Fibroblast of skin of left biceps (primary cell): ENCODE measurements at regions not wholly inside any gene's neighbourhood (a gene's known extent, or its start where the extent isn't known, plus 50 kb on each side); places are given as distances from the start of the nearest gene placed in this dataset.
"Not testable (repeated sequence)": the region's sequence is repeated elsewhere in the genome, so short reads cannot be mapped to it uniquely, and the experiment has no call there.

Experiments
- DNase-seq, 2 experiments: peaks; one replicate each; pipeline ENCODE4 v3.0.0-alpha.2; 2013; ENCODE audit warnings: low read depth in 2 of 2

DNA sequence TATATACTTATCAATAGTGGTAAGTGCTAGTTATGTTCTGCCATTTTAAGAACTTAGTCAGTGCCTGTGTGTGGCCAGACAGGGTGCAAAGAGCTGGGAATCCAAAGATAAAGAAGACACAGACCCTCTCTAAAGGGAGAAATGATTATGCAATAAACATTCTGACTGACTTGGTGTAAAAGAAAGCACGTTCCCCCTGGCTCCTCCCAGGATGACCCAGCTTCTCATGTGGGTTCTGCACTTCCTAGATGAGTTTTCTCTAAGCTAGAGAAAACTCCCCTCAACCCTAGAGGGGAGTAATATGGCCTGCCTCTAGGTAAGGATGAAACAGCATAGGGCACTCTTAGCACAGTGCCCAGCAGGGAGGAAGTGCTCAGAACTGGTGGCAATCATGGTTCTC is 231.2 kb downstream of the VRK1 start:
- no peak for DNase-seq

DNA sequence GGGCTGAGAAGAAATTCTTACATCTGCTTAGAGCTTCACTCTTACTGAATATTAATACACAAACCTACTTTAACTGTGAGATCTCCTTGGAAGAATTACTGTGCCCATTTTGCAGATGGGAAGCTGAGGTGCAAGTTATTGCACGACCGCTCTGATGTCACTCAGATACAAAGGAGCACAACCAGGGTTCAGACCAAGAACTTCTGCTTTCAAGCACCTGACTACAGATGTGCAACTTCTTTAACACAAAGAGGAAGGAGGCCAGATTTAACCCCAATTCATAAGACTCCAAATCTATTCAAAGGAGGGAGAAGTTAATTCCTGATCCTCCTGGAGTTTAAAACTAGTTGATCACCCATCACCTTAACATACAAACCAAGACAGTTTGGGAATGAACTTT is 232.6 kb downstream of the VRK1 start:
- DNase-seq: no peak

DNA sequence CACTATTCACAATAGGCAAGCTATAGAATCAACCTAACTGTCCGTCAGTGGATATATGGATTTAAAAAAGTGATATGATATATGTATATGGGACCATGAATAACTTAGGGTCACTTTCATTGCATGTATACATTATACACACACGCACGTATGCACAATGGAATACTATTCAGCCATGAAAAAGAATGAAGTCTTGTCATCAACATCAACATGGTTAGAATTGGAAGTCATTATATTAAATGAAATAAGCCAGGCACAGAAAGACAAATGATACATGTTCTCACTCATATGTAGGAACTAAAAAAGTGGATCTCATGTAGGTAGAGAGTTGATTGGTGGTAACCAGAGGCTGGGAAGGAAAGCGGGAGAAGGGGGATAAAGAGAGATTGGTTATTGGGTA is 234.3 kb downstream of the VRK1 start:
- DNase-seq: no peak

DNA sequence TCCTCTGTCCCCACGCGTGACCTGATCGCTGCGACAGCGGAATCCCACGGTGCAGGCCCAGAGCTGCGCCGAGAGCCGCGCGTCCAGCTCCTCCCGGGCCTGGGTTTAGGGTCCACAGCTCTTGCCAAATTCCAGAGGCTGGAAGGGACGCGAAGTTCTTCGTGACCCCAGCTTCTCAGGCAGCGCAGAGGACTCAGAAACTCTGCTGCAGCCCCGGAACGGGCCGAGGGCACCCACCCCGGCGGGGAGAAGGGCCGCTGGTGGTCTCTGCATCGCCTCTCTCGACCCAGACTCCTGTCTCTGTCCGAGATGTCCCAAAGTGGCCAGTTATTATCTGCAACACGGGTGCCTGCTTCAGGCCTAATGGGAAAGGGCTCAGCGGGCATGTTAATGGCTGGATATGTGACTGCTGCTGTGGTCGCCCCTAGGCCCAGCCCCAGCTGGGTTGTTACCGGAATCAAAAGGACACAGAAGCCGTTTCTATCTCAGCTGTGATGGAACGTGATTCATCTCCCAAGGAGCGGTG is 236.4 kb downstream of the VRK1 start:
- no peak for DNase-seq

DNA sequence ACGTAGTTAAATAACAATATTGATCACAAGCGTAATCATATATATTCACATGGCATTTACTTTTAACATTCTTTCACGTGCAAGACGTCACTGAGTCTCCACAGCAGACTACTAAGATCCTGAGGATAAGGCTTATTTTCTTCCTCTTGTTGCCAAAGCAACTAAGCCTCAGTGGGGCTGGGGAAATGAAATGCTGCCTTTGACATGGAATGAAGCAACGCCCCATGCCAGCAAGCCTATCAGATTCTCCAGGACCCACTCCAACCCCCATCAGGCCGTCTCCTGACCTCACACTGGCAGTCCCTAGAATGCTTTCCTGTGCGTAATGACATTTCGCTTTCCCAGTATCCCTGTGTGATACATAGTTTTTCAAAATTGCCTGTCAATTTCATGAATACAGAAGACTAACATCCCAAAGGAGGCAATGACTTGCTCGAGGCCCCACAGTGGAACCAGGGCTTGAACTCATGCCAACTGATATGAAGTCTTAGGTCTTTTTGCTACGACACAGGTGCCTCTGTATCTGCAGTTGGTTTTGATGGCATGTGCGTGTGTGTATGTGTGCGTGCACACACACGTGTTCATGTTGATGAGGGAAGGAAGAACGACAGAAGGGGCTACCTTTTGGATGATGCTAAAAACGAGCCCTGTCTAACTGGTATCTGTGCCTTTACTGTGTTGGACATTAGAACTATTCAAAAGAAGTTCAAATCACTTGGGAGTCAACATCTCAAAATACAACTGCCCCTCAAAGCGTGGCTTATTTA is 239.1 kb downstream of the VRK1 start:
- DNase-seq: no peak

DNA sequence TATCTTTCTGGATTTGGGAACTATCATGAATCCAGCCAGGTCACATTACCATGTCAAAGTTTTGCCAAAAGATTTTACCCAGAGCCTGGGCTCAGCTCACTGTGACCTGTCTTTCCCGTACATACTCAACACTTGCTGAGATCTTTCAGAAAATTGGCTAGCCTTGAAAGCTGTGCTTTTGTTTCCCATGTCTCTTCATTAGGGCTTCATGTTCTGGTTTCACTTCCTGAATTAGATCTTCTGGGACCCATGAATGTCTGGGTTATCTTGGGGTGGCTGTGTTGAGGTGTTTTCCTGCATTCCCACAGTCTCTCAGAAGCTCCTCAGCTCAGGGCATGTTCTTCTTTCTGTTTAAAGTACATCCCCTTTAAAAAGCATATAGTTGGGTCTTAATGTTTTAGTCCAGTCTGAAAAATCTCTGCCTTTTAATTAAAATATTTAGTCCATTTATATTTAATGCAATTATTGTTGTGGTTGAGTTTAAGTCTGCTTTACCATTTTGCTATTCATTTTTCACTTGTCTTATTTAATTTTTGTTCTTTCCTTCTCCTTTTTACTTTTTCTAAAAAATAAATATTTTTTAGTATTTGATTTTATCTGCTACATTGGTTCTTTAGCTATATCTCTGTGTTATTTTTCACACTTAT is 242.7 kb downstream of the VRK1 start:
- no peak for DNase-seq

DNA sequence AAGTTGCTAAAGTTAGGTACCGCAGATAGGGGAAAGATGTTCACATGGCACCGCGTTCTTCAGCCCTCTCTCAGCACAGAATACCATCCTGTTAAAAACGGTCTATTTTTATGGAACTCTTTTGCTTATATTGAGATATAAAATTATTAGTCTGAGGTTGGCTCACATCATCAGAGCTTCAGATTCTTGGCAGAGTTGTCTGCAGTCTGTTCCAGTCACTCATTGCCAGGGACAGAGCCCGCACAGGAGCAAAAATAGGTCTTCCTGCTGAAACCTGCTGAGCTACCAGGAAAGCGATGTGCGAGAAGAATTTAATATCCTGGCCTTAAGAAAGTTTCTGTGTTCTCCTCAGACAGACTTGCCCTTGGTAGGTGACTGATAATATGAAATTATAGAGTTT is 249.8 kb downstream of the VRK1 start:
- no peak for DNase-seq

DNA sequence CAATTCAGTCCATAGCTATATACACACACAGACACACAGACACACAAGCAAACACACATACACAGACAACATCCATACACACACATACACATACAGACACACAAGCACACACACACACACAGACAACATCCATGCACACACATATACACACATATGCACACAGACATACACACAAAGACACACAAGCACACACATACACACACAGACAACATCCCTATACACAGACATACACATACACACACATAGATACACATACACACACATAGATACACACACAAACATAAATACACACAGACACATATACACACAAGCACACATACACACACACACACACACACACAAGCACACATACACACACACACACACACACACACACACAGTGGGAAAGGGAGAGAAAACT is 254.8 kb downstream of the VRK1 start:
- DNase-seq: no peak

DNA sequence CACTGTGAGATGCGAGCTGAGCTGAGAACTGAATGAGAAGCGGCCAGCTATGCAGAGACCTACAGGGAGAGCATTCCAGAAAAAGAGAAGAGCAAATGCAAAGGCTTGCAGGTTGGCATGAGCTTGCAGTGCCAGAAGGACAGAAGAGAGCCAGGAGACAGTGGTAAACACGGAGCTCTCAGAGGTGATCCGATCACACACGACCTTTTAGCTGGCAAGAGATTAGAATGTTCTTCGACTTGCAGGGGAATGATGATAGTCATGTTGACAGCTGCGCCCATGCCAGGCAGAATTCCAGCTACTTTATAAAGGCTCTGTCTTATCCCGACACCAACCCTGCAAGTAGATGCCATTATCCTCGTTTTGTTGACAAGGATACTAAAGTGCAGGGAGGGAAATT is 256.8 kb downstream of the VRK1 start:
- no peak for DNase-seq

DNA sequence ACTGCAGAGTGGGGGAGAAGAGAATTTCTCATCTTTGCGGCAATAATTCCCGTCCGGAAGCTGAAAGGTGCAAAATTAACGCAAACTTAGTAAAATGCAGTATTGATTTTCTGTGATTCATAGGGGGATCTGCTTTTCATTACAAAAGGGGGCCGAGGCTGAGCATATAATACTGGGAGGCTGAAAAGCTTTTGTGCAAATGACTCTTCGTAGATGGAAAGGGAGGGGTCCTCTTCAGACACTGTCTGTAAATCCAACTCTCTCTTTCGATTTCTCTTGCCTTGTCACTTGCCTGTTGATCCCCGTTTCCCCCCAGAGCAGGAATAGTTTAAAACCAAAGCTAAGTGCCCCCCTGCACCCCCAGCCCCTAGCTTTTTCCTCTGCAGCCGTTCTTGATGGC is 258.2 kb downstream of the VRK1 start:
- DNase-seq: no peak

DNA sequence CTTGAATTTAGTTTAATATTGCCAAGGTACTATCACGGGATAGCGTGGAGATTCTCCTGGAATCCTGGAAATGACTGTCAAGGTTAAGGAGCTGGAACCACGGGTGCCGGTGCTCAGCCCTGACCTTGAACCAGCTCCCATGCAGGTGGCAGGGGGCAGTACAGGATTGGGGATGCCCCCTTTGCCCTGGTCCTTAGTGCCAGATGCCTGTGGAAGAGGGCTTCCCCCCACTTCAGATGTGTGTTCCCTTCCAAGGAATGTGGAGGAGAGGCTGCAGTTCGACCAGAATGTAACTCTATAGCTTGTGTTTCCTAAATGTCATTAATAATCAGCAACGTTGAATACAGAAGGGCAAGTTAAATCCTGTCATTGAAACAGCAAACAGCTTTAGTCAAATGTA is 258.9 kb downstream of the VRK1 start:
- DNase-seq: no peak

DNA sequence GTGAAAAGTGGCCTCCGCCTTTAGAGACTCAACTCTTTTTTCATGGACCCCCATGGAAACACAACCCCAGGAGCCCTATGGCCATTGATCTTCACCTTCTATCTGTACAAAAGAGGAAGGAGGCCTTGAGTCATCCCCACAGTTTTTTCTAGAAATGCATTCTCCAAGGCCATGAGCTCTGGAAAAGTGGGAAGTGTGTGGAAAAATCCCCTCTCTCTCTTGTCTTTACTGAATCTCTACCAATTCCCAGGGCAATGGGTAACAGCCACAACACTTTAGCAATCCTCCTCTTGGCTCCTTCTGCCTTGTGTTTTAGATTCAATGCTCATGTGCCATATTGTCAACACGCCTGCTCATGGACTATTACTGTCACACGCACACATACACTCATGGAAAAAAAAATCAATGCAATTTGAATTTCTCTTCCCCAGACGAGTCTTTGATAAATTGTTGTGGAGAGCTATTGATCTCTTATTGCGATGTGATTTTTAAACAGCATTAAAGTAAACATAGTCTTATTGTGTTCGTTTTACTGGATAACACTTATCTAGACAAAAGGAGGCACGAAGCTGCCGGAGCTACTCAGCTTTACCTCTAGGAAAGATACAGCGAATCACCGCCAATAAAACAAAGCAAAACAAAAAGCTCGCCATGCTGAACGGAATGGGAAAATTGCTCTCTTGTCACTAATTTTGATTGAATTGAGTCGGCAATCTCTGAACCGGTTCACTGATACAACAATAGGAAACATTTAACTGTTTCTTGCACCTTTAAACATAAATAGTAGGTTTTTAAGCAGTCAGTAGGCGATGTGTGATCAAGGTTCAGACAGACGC is 260.3 kb downstream of the VRK1 start:
- no peak for DNase-seq

DNA sequence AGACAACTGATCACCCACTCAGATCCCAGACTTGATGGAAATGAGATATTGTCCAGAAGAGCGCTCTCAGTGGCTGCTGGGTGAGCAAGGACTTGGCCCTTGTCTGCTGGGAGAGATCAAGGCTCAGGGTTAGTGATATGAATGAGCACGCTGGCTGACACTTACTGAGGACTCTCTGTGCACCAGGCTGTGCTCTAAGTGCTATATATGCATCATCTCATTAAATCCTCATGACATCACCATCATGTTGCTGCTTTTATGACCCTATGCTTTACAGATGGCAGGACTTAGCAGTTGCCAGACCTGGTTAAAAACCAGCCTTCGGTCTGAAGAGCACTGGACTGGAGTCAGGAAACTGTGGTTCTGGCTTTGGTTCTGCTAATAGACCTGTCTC is 260.9 kb downstream of the VRK1 start:
- no peak for DNase-seq

DNA sequence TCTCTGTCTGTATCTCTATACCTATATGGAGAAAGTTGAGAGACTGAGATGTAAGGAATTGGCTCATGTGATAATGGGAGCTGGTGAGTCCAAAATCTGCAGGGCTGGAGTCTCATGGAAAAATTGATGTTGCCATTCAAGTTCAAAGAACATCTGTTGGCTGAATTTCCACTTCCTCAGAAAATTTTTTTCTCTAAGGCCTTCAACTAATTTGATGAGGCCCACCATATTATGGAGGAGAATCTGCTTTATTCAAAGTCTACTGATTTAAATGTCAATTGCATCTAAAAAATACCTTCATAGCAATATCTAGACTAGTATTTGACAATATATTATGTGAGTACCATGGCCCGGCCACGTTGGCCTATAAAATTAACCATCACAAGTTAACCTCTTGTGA is 261.4 kb downstream of the VRK1 start:
- no peak for DNase-seq

DNA sequence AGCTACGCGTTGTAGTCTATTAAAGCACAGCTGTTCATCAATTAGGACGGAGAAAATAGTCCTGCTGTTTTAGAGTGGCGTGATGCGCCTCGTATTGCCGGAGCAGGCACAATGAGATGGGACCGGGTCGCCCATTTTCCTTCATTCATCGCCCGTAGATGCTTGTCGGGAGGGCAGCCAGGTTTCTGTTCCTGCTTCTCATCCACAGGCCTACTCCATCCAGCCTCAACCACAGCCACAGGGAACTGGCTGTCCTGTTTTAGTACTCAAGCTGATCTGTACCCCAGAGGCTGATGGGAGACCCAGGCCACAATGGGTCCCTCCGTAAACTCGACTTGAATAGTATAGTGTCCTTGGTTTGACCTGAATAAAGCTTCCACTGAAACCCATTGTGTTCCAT is 264.0 kb downstream of the VRK1 start:
- no peak for DNase-seq

DNA sequence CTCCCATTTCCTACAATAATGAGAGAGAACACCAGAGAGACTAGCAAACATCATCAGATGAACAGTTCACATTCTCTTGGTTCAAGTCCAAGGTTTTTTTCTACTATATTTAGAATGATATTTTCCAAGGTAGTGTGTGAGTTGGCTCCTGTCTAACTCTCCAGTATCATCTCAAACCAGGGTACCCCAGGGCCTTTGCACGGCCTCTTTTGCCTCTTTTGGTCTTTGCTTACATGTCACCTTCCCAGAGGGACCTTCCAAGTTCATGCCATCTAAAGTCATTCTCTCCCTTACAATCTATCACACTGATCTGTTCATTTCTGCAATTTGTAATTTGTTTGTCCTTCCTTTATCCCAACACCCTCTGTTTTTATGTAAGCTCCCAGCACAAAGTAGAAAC is 264.5 kb downstream of the VRK1 start:
- DNase-seq: no peak

DNA sequence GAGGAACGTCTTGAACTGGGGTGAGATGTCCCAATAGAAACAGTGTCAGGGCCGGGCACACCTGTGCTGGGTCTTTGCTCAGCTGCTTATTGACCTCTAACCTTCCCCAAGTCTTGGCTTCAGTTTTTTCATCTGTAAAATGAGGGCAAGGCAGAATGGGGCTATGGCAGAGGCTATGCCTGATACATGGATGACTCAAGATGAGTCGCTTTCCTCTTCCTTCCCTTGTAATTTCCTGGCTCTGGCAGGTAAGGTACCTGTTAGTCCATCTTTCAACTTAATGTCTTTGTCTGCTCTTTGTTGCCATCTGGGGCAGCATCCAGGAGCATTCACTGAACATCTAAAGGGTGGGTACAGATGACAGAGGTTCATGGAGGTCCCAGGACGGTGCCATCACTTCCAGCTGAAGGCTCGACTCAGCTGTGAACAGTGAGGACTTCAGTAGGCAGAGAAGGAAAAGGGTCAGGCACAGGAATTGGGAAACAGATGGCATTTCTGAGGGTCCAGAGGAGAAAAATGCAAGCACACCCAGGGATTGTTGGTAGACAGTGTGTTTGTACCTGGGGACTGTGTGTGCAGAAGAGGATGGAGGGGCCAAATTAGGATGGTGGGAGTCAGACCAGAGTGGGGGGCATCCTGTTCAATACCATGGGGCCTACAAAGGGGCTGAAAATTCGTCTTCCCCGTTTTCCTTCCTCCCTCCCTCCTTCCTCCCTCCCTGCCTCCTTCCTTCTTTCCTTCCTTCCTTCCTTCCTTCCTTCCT is 268.3 kb downstream of the VRK1 start:
- no peak for DNase-seq

DNA sequence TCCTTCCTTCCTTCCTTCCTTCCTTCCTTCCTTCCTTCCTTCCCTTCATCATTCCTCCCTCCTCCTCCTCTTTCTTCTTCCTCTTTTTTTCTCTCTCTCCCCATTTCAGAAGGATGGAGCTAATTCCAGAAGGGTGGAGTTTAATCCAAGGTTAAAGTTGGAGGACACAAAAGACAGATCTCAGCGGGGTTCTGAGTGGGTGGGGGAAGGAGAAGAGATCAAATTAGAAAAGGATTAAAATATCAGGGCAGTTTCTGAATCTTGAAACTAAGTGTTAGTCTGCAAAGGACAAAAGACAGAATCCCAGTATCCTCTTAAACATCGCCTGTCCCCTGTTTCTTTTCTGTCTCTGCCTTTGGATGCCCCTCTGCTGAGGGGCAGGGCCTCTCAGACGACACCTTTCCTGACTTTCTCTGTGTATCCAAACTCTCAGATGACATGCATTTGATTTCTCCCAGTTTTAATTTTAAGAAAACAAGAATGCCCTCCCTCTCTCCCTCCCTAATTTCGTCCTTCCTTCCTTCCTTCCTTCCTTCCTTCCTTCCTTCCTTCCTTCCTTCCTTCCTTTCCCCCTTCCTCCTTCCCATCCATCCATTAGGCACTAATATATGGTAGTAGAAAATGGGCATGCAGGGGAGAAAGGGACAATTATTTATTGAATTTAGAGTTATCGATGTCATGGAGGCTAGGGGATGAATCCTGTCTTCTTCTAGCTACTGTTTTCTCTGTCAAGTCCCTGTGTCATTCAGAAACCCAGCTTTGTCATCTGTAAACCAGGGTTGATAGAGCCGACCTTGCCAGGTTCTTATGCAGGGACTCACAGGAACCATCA is 269.1 kb downstream of the VRK1 start:
- no peak for DNase-seq

DNA sequence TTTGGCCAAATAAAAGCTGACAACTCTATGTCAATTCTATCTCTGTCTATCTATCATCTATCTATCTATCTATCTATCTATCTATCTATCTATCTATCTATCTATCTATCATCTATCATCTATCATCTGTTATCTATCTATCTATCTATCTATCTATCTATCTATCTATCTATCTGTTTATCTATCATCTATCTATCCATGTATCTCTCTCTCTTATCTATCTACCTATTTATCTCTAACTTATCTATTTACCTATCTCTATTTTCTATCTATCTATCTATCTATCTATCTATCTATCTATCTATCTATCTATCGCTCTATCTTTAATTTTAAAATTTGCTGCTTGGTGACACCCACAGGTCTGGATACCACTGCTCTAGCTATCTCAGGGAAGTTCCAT is 271.1 kb downstream of the VRK1 start:
- DNase-seq: not testable (repeated sequence)

DNA sequence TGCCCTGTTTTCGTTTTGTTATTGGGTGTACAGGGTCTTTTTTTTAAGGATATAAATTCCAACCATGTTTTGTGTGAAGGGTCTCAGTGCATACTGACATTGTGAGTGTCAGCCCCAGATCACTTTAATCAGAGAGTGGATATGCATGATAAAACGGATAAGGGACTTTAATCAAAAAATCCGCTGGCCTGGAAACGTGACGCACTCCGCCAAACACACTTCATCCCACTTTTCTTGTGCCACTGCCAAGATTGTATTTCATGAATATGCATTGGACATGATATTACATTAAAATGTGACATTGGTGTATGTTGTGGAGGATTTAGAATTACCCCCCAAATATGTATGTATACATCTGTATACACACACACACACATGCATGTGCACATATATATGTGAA is 273.1 kb downstream of the VRK1 start:
- no peak for DNase-seq

DNA sequence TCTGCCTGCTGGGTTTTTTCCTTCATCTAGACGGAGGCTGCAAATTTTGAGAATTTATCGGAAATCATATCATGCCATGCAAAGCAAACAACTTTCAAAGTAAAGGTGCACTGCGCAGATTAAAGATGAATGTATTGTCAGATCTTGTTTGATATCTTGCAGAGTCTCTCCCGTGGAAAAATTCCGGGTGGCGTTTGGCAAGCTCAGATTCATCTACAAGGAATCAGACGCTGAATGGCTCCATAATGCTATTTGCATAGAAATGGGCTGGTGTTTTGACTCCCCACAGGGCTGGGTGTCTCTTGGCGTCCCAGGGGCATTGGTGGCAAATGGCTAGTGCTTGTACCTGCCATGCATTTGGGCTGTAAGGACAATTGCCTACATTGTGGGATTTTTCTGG is 274.0 kb downstream of the VRK1 start:
- no peak for DNase-seq
